PC-9 (cell line): ENCODE measurements at regions not wholly inside any gene's neighbourhood (a gene's known extent, or its start where the extent isn't known, plus 50 kb on each side); places are given as distances from the start of the nearest gene placed in this dataset.

Source experiments
- BruUV-seq: library from RNA; stranded (reverse); fragments of 400-500 nt; replicated peaks from 2 replicates; lab custom pipeline; 2021; lab: Mats Ljungman, UMichigan
- CTCF ChIA-PET: fragments of 300-600 bp; sonication (Branson Sonifier 250); formaldehyde crosslinking; loops from one replicate; lab custom pipeline; 2022; ENCODE audit warnings: antibody characterized with exemption; lab: Charles Lee
- POLR2A ChIA-PET: fragments of 300-600 bp; sonication (Branson Sonifier 250); formaldehyde crosslinking; loops from one replicate; lab custom pipeline; 2022; ENCODE audit warnings: antibody characterized with exemption; ENCODE audit not compliant: unreplicated experiment; lab: Charles Lee
- DNase-seq, 2 experiments: peaks; one replicate each; pipeline versions ENCODE4 v3.0.0 to v3.0.0-alpha.2; 2015 to 2022; ENCODE audit warnings: mixed read lengths in 1 of 2
- H2AFZ ChIP-seq: fragments of 200-600 bp; sonication (generic); 2 replicates; pipeline ENCODE4 v1.8.1; 2017; ENCODE audit warnings: antibody characterized with exemption
- H3F3A ChIP-seq: fragments of 200-600 bp; sonication (generic); 2 replicates; pipeline ENCODE4 v1.8.1; 2017; ENCODE audit warnings: antibody characterized with exemption, mild to moderate bottlenecking, low read depth; ENCODE audit not compliant: insufficient read depth
- H3K27ac ChIP-seq: fragments of 200-600 bp; sonication (generic); 2 replicates; pipeline ENCODE4 v1.6.1; 2016; ENCODE audit warnings: mixed run types
- H3K27me3 ChIP-seq: fragments of 200-600 bp; sonication (generic); 2 replicates; pipeline ENCODE4 v1.6.1; 2016; ENCODE audit warnings: low read depth, mixed run types; ENCODE audit not compliant: insufficient read depth
- H3K36me3 ChIP-seq: fragments of 200-600 bp; sonication (generic); 2 replicates; pipeline ENCODE4 v1.6.1; 2016; ENCODE audit warnings: low read depth, mixed run types
- H3K4me1 ChIP-seq: fragments of 200-600 bp; sonication (generic); replicated peaks from 2 replicates; pipeline ENCODE4 v1.6.1; 2016; ENCODE audit warnings: mixed run types; ENCODE audit not compliant: insufficient read depth
- H3K4me2 ChIP-seq: fragments of 200-600 bp; sonication (generic); 2 replicates; pipeline ENCODE4 v1.6.1; 2017; ENCODE audit warnings: mixed run types
- H3K4me3 ChIP-seq: fragments of 200-600 bp; sonication (generic); 2 replicates; pipeline ENCODE4 v1.6.1; 2016; ENCODE audit warnings: mixed run types
- H3K79me2 ChIP-seq: fragments of 200-600 bp; sonication (generic); 2 replicates; pipeline ENCODE4 v1.6.1; 2017; ENCODE audit warnings: low read depth, mixed run types
- H3K9me2 ChIP-seq: fragments of 200-600 bp; sonication (generic); 2 replicates; pipeline ENCODE4 v1.8.1; 2017; ENCODE audit warnings: mild to moderate bottlenecking; ENCODE audit not compliant: insufficient read depth
- H3K9me3 ChIP-seq: fragments of 200-600 bp; sonication (generic); 2 replicates; pipeline ENCODE4 v1.8.1; 2016; ENCODE audit warnings: low read depth; ENCODE audit not compliant: insufficient read depth
- H4K20me1 ChIP-seq: fragments of 200-600 bp; sonication (generic); 2 replicates; pipeline ENCODE4 v1.8.1; 2017; ENCODE audit not compliant: insufficient read depth
- CTCF ChIP-seq: fragments of 200-600 bp; sonication (generic); conservative IDR thresholded peaks from 2 replicates; pipeline ENCODE4 v1.6.1; 2017; ENCODE audit warnings: mixed run types, antibody characterized with exemption, mild to moderate bottlenecking, moderate library complexity
- EZH2 ChIP-seq: fragments of 200-600 bp; sonication (generic); IDR thresholded peaks from 2 replicates; pipeline ENCODE4 v1.8.0; 2017; ENCODE audit warnings: antibody characterized with exemption, low read depth
- intact Hi-C: fragments of 100-400 bp; cut with micrococcal nuclease; formaldehyde crosslinking; loops from one replicate; pipeline ENCODE4 v1.10.0; 2022; ENCODE audit not compliant: unreplicated experiment

- no peaks in the 10 kb centered on the region for H3K27me3 ChIP-seq
- intact Hi-C loops, result no loop called here
- POLR2A ChIA-PET, result no interaction called here
- DNase-seq, result peak in 1 of 2 experiments; percentile 71
- no peaks in the 10 kb centered on the region for H3K36me3 ChIP-seq
- no TSS peak for BruUV-seq
- no peak overlapping the region for H3K4me3 ChIP-seq
- no peak overlapping the region for H2AFZ ChIP-seq
- peaks cover 5% of the 10 kb centered on the region; the same call in 1 of the 2 replicates for H3F3A ChIP-seq
- no peaks in the 10 kb centered on the region for H3K9me2 ChIP-seq
- H3K9me3 ChIP-seq, result no peaks in the 10 kb centered on the region; the same call in 1 of the 2 replicates
- TF ChIP-seq EZH2, result no peak
- no peak for TF ChIP-seq CTCF
- 0 out of 2 replicates have a peak overlapping the region, but pooled peaks have one; percentile 21 for H3K27ac ChIP-seq
- peaks cover 15% of the 10 kb centered on the region for H3K4me1 ChIP-seq
- H4K20me1 ChIP-seq, result no peaks in the 10 kb centered on the region
- no peak overlapping the region for H3K4me2 ChIP-seq
- no peaks in the 10 kb centered on the region for H3K79me2 ChIP-seq
- CTCF ChIA-PET, result no interaction called here
Measured at GRCh38 chr12:67077617-67078016, 191.5 kb upstream of the CAND1 start.

GRCh38 chr12:67078957-67079356 is 190.2 kb upstream of the CAND1 start:
- Histone ChIP-seq H2AFZ (no peak overlapping the region), H3K4me1 (peaks cover 15% of the 10 kb centered on the region), H3K4me3 (no peak overlapping the region), H4K20me1 (no peaks in the 10 kb centered on the region), H3K36me3 (no peaks in the 10 kb centered on the region), H3K27ac (no peak overlapping the region), H3F3A (peaks cover 5% of the 10 kb centered on the region; the same call in 1 of the 2 replicates), H3K79me2 (no peaks in the 10 kb centered on the region), H3K9me3 (no peaks in the 10 kb centered on the region; the same call in 1 of the 2 replicates), H3K27me3 (no peaks in the 10 kb centered on the region), H3K4me2 (no peak overlapping the region), H3K9me2 (no peaks in the 10 kb centered on the region)
- ChIA-PET POLR2A (no interaction called here), CTCF (no interaction called here)
- BruUV-seq, result no TSS peak
- TF ChIP-seq CTCF, result no peak
- TF ChIP-seq EZH2, result no peak
- intact Hi-C loops, result no loop called here
- DNase-seq, result no peak

- BruUV-seq, result no TSS peak
Measured at GRCh38 chr12:67080637-67081036, 188.5 kb upstream of the CAND1 start.

More at GRCh38 chr12:67080637-67081036, 188.5 kb upstream of the CAND1 start:
- H3K9me3 ChIP-seq, result no peaks in the 10 kb centered on the region; the same call in 1 of the 2 replicates
- H3K36me3 ChIP-seq, result no peaks in the 10 kb centered on the region
- no peaks in the 10 kb centered on the region for H4K20me1 ChIP-seq
- H3K9me2 ChIP-seq, result no peaks in the 10 kb centered on the region
- H2AFZ ChIP-seq, result no peak overlapping the region
- CTCF ChIA-PET, result no interaction called here
- H3K27ac ChIP-seq, result no peak overlapping the region
- TF ChIP-seq EZH2 (no peak), CTCF (no peak)
- peaks cover 11% of the 10 kb centered on the region; the same call in 1 of the 2 replicates for H3F3A ChIP-seq
- H3K4me3 ChIP-seq, result no peak overlapping the region
- intact Hi-C loops, result no loop called here
- no peaks in the 10 kb centered on the region for H3K27me3 ChIP-seq
- no peaks in the 10 kb centered on the region for H3K79me2 ChIP-seq
- H3K4me2 ChIP-seq, result no peak overlapping the region
- DNase-seq, result no peak
- POLR2A ChIA-PET, result no interaction called here
- peaks cover 23% of the 10 kb centered on the region for H3K4me1 ChIP-seq
